Mesenchymal stem cell (in vitro differentiated cells and primary cell): ENCODE measurements at regions not wholly inside any gene's neighbourhood (a gene's known extent, or its start where the extent isn't known, plus 50 kb on each side); places are given as distances from the start of the nearest gene placed in this dataset.

Experiments
- DNase-seq: peaks from one replicate; pipeline ENCODE4 v3.0.0-alpha.2; 2013
- H2AFZ ChIP-seq: one replicate; pipeline ENCODE4 v1.6.1; 2013; ENCODE audit warnings: low read depth, mild to moderate bottlenecking, control low read depth, inconsistent platforms, low read length, moderate library complexity
- H2AK5ac ChIP-seq: 2 replicates; pipeline ENCODE4 v1.6.1; 2013; ENCODE audit warnings: low read length, moderate library complexity, mild to moderate bottlenecking, inconsistent platforms; ENCODE audit not compliant: severe bottlenecking
- H2BK120ac ChIP-seq: one replicate; pipeline ENCODE4 v1.6.1; 2013; ENCODE audit warnings: low read depth, mild to moderate bottlenecking, inconsistent platforms, low read length, moderate library complexity
- H2BK12ac ChIP-seq, 2 experiments: one replicate each; pipeline ENCODE4 v1.6.1; 2013; ENCODE audit warnings: inconsistent platforms in 2 of 2, low read length in 2 of 2, mild to moderate bottlenecking in 2 of 2, moderate library complexity in 2 of 2, control low read depth in 1 of 2
- H2BK15ac ChIP-seq: one replicate; pipeline ENCODE4 v1.6.1; 2013; ENCODE audit warnings: mild to moderate bottlenecking, low read depth, inconsistent platforms; ENCODE audit not compliant: poor library complexity, severe bottlenecking
- H2BK5ac ChIP-seq: 2 replicates; pipeline ENCODE4 v1.6.1; 2013; ENCODE audit warnings: low read depth, mild to moderate bottlenecking, low read length, control low read depth, inconsistent platforms; ENCODE audit not compliant: poor library complexity, severe bottlenecking
- H3K14ac ChIP-seq, 2 experiments: one replicate each; pipeline ENCODE4 v1.6.1; 2013; ENCODE audit warnings: inconsistent platforms in 2 of 2, low read length in 2 of 2, control low read depth in 1 of 2, mild to moderate bottlenecking in 1 of 2, moderate library complexity in 1 of 2
- H3K18ac ChIP-seq, 2 experiments: one replicate each; pipeline ENCODE4 v1.6.1; 2013; ENCODE audit warnings: inconsistent platforms in 2 of 2, low read length in 2 of 2, control low read depth in 1 of 2, low read depth in 1 of 2, mild to moderate bottlenecking in 1 of 2
- H3K23ac ChIP-seq, 2 experiments: one replicate each; pipeline ENCODE4 v1.6.1; 2013; ENCODE audit warnings: inconsistent platforms in 2 of 2, low read length in 2 of 2, mild to moderate bottlenecking in 2 of 2, moderate library complexity in 2 of 2, control low read depth in 1 of 2
- H3K27ac ChIP-seq: 2 replicates; pipeline ENCODE4 v1.5.1; 2013; ENCODE audit warnings: mild to moderate bottlenecking, moderate library complexity, low read length, control low read depth, inconsistent platforms; ENCODE audit not compliant: poor library complexity, severe bottlenecking
- H3K27me3 ChIP-seq, 2 experiments: 2 replicates each; pipeline versions ENCODE4 v1.6.1 to v1.7.0; 2013; ENCODE audit warnings: low read length in 2 of 2, mild to moderate bottlenecking in 2 of 2, moderate library complexity in 2 of 2, control low read depth in 1 of 2, inconsistent platforms in 1 of 2; ENCODE audit not compliant: control insufficient read depth in 1 of 2, insufficient read depth in 1 of 2
- H3K36me3 ChIP-seq, 2 experiments: 2 replicates each; pipeline versions ENCODE4 v1.6.1 to v1.7.0; 2013; ENCODE audit warnings: low read length in 2 of 2, control low read depth in 1 of 2, inconsistent platforms in 1 of 2, low read depth in 1 of 2, mild to moderate bottlenecking in 1 of 2; ENCODE audit not compliant: insufficient read depth in 2 of 2, control insufficient read depth in 1 of 2
- H3K4ac ChIP-seq, 2 experiments: one replicate each; pipeline ENCODE4 v1.6.1; 2013; ENCODE audit warnings: inconsistent platforms in 2 of 2, low read length in 2 of 2, mild to moderate bottlenecking in 2 of 2, moderate library complexity in 2 of 2, control low read depth in 1 of 2, low read depth in 1 of 2
- H3K4me1 ChIP-seq: 2 replicates; pipeline ENCODE4 v1.6.1; 2013; ENCODE audit warnings: low read depth, low read length, control low read depth; ENCODE audit not compliant: control insufficient read depth, insufficient read depth
- H3K4me2 ChIP-seq: 2 replicates; pipeline ENCODE4 v1.6.1; 2013; ENCODE audit warnings: low read length, mild to moderate bottlenecking, inconsistent platforms; ENCODE audit not compliant: poor library complexity, severe bottlenecking
- H3K4me3 ChIP-seq, 2 experiments: 2 replicates each; pipeline versions ENCODE4 v1.5.1 to v1.7.0; 2013; ENCODE audit warnings: low read length in 2 of 2, mild to moderate bottlenecking in 2 of 2, control low read depth in 1 of 2, low read depth in 1 of 2; ENCODE audit not compliant: insufficient read depth in 1 of 2
- H3K79me1 ChIP-seq: replicated peaks from 2 replicates; pipeline ENCODE4 v1.6.1; 2013; ENCODE audit warnings: mild to moderate bottlenecking, control low read depth, low read length, inconsistent platforms; ENCODE audit not compliant: poor library complexity, severe bottlenecking
- H3K9ac ChIP-seq: 2 replicates; pipeline ENCODE4 v1.7.0; 2013; ENCODE audit warnings: mild to moderate bottlenecking, low read length, moderate library complexity
- H3K9me3 ChIP-seq: 2 replicates; pipeline ENCODE4 v1.7.0; 2013; ENCODE audit warnings: mild to moderate bottlenecking, low read length; ENCODE audit not compliant: control insufficient read depth
- H4K8ac ChIP-seq: one replicate; pipeline ENCODE4 v1.6.1; 2013; ENCODE audit warnings: inconsistent platforms, mild to moderate bottlenecking, low read length, moderate library complexity
- H4K91ac ChIP-seq: one replicate; pipeline ENCODE4 v1.6.1; 2013; ENCODE audit warnings: mild to moderate bottlenecking, low read length, inconsistent platforms
- WGBS: methylation state at CpG from one replicate; pipeline ENCODE4 v1.1.7; 2013; ENCODE audit warnings: mixed read lengths; 5-methylcytosine and 5-hydroxymethylcytosine counted together

GRCh38 chr17:71709946-71710345, 410.9 kb upstream of the SOX9 start:
- no peak overlapping the region for H3K9ac ChIP-seq
- no peak overlapping the region for H3K23ac ChIP-seq
- DNase-seq = peak; percentile 15
- H3K4me1 ChIP-seq = peaks cover 1% of the 10 kb centered on the region
- H3K27ac ChIP-seq = no peak overlapping the region
- no peak overlapping the region for H3K18ac ChIP-seq
- no peak overlapping the region for H4K8ac ChIP-seq
- H2BK12ac ChIP-seq = no peak overlapping the region
- no peaks in the 10 kb centered on the region for H3K79me1 ChIP-seq
- no peak overlapping the region for H2BK5ac ChIP-seq
- H3K4me3 ChIP-seq = no peak overlapping the region
- WGBS = 73% methylated on average over 4 of the region's 4 CpGs
- H3K9me3 ChIP-seq = no peaks in the 10 kb centered on the region
- H3K36me3 ChIP-seq = no peaks in the 10 kb centered on the region
- H4K91ac ChIP-seq = no peak overlapping the region
- H3K27me3 ChIP-seq = no peaks in the 10 kb centered on the region
- H3K14ac ChIP-seq = no peak overlapping the region
- no peak overlapping the region for H2BK15ac ChIP-seq
- H2AFZ ChIP-seq = no peak overlapping the region
- H2BK120ac ChIP-seq = no peak overlapping the region
- H3K4ac ChIP-seq = no peak overlapping the region
- H2AK5ac ChIP-seq = no peak overlapping the region
- no peak overlapping the region for H3K4me2 ChIP-seq

GRCh38 chr17:71710816-71711215, 410.0 kb upstream of the SOX9 start:
- Histone ChIP-seq H3K36me3 (no peaks in the 10 kb centered on the region), H2BK12ac (no peak overlapping the region), H3K18ac (no peak overlapping the region), H2BK5ac (no peak overlapping the region), H3K4ac (no peak overlapping the region), H3K27me3 (no peaks in the 10 kb centered on the region), H3K14ac (no peak overlapping the region), H3K23ac (no peak overlapping the region), H3K4me1 (peaks cover 1% of the 10 kb centered on the region), H2BK120ac (no peak overlapping the region), H3K4me3 (no peak overlapping the region), H4K8ac (no peak overlapping the region), H3K79me1 (no peaks in the 10 kb centered on the region), H2AFZ (no peak overlapping the region), H3K27ac (no peak overlapping the region), H3K9ac (no peak overlapping the region), H3K4me2 (no peak overlapping the region), H3K9me3 (no peaks in the 10 kb centered on the region), H2BK15ac (no peak overlapping the region), H2AK5ac (no peak overlapping the region), H4K91ac (no peak overlapping the region)
- DNase-seq = no peak
- no CpG with 5 or more reads among the region's 1 CpG for WGBS

GRCh38 chr17:71713846-71714245, 407.0 kb upstream of the SOX9 start:
- Histone ChIP-seq H2BK5ac (no peak overlapping the region), H2AFZ (no peak overlapping the region), H3K4me2 (no peak overlapping the region), H3K27ac (no peak overlapping the region), H3K14ac (no peak overlapping the region), H2BK120ac (no peak overlapping the region), H3K79me1 (no peaks in the 10 kb centered on the region), H2BK15ac (no peak overlapping the region), H3K36me3 (no peaks in the 10 kb centered on the region), H3K9me3 (peaks cover 11% of the 10 kb centered on the region), H3K4me1 (peaks cover 1% of the 10 kb centered on the region), H2AK5ac (no peak overlapping the region), H3K18ac (no peak overlapping the region), H4K8ac (no peak overlapping the region), H3K4ac (no peak overlapping the region), H3K23ac (no peak overlapping the region), H3K4me3 (no peak overlapping the region), H4K91ac (no peak overlapping the region), H2BK12ac (no peak overlapping the region), H3K9ac (no peak overlapping the region), H3K27me3 (no peaks in the 10 kb centered on the region)
- no peak for DNase-seq
- 100% methylated on average over 2 of the region's 3 CpGs for WGBS

- H3K4me1 ChIP-seq = no peaks in the 10 kb centered on the region
- no peak overlapping the region for H3K18ac ChIP-seq
- H3K79me1 ChIP-seq = no peaks in the 10 kb centered on the region
- H2BK5ac ChIP-seq = no peak overlapping the region
- H3K4me3 ChIP-seq = no peak overlapping the region
- no peak overlapping the region for H2AFZ ChIP-seq
- H4K8ac ChIP-seq = no peak overlapping the region
- H3K4ac ChIP-seq = no peak overlapping the region
- WGBS = 100% methylated on average over 2 of the region's 2 CpGs
- no peaks in the 10 kb centered on the region for H3K9me3 ChIP-seq
- H2BK15ac ChIP-seq = no peak overlapping the region
- no peak overlapping the region for H4K91ac ChIP-seq
- H2BK120ac ChIP-seq = no peak overlapping the region
- no peak overlapping the region for H2AK5ac ChIP-seq
- no peak overlapping the region for H3K27ac ChIP-seq
- no peaks in the 10 kb centered on the region for H3K27me3 ChIP-seq
- no peak overlapping the region for H3K14ac ChIP-seq
- no peak overlapping the region for H3K9ac ChIP-seq
- no peak overlapping the region for H3K4me2 ChIP-seq
- H3K36me3 ChIP-seq = no peaks in the 10 kb centered on the region
- no peak for DNase-seq
- no peak overlapping the region for H3K23ac ChIP-seq
- H2BK12ac ChIP-seq = no peak overlapping the region
Observed at GRCh38 chr17:71724339-71724738, 396.5 kb upstream of the SOX9 start.
